GM19043 (cell line): ENCODE measurements at regions not wholly inside any gene's neighbourhood (a gene's known extent, or its start where the extent isn't known, plus 50 kb on each side); places are given as distances from the start of the nearest gene placed in this dataset.

Experiments
- ATAC-seq: cut with Tn5 transposase; IDR thresholded peaks from one replicate; pipeline ENCODE4 v1.9.1; 2021; ENCODE audit warnings: low read depth; ENCODE audit not compliant: unreplicated experiment

DNA sequence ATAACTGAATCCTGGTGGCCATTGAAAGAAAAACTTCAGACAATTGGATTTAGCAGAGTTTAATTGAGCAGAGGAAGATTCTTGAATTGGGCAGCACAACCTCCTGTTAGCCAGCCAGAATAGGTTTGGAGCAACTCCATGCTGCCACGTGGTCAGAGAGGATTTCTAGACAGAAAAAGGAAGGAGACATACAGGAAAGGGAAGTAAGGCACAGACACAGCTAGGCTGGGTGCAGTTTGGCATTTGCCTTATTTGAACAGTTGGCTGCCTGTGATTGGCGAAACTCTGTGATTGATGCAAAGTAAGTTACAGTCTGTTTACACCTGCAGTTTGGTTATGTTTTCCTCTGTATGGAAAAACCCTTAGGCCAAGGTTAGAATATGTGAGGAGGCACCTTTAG is 85.8 kb upstream of the SPATA13 start:
- no peak for ATAC-seq

GRCh38 chr13:24075137-24075975 is 85.2 kb upstream of the SPATA13 start:
- ATAC-seq, result no peak

GRCh38 chr13:24076109-24076508 is 84.4 kb upstream of the SPATA13 start:
- ATAC-seq, result no peak

DNA sequence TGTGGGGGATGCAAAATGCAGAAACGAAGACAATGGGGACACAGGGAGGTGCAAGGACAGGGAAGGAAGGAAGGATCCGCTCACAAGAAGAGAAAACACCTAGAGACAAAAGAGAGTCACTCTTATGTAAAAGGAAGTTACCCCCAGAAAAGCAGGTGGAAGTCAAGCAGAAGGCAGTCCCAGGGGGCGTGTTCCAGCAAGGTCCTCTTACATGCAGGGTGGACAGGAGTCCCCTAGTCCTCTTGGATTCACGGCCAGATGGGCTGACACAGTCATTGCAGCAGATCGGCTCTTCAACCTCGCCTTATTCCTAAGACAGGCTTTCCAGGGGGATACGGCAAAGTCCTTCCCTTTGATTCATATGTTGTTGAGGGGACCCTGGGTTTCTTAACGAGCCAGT is 83.9 kb upstream of the SPATA13 start:
- ATAC-seq, result no peak

DNA sequence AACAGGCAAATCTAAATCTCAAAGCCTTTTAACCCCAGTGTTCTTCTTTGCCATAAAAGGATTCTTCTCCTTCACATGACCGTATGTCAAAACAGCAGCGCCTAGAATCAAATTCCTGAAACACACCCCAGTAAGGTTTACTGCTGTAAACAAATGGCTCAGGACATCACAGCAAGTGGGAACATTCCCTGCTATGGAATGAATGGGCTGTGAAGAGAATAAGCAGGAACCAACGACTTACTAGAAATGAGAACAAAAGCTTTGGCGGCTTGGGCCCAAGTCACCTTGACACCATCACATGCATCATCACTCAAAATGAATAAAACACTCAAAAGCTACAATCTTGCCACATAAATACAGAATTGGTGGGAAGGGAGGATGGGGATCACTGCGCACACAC is 80.4 kb upstream of the SPATA13 start:
- no peak for ATAC-seq

DNA sequence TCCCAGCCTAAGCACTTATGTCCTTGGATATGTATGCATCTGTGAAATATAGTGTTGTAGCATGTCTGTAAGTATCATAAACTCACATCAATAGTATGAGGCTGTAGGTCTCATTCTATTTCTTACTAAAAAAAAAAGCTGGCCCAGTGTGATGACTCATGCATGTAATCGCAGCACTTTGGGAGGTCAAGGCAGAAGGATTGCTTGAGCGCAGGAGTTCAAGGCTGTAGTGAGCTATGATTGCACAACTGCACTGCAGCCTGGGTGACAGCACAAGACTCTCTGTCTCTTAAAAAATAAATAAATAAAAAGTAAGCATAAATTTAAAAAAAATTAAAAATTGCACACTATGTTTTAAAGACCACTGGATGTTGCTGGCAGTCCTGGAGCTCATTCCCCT is 79.1 kb upstream of the SPATA13 start:
- ATAC-seq, result no peak

DNA sequence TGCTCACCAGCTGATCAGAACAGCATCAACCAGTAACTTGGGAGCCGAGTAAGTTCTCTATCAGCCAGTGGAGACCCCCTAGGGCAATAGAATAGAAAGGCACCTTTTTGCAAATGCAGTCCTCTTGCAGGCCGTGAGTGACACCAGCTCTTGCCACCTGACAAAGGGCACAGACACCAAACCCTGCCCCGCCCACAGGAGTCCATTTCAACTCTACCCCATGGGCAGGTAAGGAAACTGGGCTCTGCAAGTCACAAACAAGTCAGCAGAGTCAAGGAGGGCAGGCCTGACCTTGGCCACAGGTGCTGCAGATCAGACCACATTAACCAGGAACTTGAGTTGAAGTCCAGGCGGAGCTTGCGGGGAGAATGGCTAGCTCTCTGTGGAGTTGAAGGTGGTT is 77.4 kb upstream of the SPATA13 start:
- ATAC-seq, result no peak

- no peak for ATAC-seq
Measured at GRCh38 chr13:24083722-24084421, 76.6 kb upstream of the SPATA13 start.

DNA sequence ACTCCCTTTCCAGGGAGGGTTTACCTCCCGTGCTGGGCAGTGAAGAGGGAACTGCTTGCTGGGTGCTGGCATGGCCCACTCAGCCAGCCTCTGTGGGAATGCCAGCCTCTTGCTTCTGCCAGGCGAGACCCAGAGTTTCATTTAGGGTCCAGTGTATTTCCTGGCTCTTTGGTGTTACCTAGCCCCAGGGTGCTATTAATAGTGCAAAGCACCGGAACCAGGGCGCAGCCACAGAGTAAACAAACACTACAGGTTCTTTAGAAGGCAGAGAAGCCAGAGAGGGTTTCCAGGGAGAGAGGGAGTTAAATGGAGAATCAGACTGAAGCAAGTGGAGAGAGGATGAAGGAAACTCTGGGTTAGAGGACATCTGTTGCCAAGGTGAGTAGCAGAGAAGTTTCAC is 74.9 kb upstream of the SPATA13 start:
- ATAC-seq, result no peak

DNA sequence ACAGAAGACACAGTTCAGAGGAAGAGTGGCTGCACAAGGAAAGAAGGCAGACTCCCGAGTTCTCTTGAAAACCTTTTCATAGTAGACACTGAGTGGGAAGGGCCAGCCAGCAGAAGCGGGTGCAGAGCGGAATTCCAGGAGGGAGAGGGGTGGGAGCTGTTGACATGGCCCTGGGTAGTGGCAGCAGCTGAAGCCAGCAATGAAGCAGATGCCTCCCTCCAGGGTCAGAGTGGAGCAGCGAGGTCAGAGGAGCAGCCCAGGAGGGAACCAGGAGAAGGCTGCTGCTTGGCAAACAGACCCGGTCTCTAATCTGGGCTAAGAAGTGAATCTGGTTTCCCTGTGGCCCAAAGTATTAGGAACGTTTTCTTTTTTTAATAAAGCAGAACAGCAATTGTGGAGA is 73.9 kb upstream of the SPATA13 start:
- no peak for ATAC-seq

DNA sequence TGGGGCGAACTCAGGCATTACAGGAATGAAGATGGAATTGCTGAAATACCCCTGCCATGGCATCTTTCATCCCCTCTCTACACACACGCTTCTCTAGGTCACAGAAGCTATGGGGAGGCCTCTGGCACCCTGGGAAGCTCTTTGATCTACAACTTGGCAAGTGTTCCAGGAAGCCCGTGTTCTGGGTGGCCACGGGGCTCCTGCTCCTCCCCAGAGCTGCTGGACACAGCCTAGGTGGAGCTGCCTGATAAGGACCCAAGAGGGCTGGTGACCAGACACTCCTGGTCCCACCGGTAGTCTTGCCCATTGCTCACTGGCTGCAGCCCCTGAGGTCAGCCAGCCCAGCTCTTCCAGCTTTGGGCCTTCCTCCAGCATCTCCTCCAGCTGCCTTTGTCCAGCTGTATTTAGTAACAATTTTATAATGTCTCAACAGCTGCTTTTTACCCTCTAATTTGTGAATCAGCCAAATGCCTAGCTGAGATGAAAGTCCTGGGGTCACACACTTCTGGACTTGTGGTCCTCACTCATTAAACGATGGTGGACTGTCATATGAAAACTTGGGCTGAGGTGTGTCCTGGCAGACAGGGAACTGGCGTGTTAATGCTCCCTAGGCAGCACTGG is 72.8 kb upstream of the SPATA13 start:
- ATAC-seq, result no peak

DNA sequence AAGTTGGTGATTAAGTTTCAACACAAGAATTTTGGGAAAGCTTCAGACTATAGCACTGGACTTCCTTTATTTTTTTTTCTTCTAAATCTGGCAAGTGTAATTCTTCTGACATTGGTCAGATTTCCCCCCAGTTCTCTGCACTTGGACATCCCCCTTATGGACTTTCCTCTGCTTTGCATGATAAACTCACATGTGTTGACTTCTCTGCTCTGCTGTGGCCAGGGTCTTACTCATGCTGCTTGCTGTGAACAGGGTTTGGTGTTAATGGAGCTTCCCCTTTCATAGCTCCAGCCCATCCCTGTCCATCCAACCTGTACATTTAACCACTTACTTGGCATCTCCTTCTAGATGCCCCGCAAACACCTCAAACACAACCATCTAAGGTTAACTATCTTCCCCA is 70.5 kb upstream of the SPATA13 start:
- no peak for ATAC-seq

DNA sequence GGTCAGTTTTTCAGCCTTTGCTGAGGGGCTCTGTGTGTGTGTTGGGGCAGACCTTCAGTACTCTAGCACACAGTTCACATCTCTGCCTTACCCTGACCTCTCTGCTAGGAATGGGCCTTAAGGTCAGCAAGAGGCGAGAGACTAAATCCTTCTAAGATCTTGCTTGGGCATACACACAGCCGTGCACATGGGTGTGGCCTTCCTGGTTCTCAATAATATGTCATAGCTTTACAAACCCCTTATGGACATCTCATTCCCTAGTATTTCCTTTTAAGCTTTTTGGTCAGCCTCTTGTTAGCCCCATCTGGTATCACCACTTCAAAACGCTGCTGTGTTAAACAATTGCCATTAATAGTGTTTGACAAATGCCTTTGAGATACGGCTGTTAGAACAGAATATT is 69.4 kb upstream of the SPATA13 start:
- no peak for ATAC-seq

DNA sequence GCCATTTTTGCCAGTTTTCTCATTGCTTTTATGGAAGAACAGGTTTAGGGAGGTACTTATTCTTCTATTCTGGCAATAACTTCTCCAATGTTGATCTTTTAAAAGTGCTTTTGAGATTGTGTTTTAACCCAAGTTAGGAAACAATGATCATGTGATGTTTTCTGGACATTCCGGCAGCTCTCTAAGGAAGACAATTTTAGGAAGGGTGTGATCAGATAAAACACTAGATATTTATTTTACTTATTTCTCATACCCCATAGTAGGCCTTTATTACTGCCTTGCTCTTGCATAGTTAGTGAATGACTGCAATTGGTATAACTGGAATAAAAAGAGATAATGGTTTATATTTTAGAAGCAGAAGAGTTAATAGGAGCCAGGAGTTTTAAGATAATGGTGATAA is 68.4 kb upstream of the SPATA13 start:
- no peak for ATAC-seq

- no peak for ATAC-seq
Measured at GRCh38 chr13:24093047-24093446, 67.5 kb upstream of the SPATA13 start.

GRCh38 chr13:24096659-24097058 is 63.9 kb upstream of the SPATA13 start:
- ATAC-seq, result no peak

DNA sequence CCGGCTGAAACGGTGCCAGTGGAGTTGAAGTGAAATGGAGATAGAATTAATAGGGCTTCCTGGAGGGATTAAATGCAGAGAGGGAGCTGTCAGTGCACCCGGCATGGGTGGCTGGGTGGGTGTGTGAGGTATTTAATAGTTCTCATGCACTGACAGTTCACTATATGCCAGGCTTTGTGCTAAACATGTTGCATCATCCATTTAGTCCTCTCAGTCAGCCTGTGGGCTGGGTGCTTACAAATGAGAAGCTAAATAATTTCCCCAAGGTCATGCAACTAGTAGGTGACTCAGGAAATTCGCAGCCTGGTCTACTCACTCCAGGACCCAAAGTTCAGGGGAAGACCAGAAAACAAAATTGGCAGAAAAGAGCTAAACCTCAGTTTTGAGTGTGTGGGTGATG is 63.5 kb upstream of the SPATA13 start:
- ATAC-seq, result peak; percentile 47

- no peak for ATAC-seq
Measured at GRCh38 chr13:24097667-24098066, 62.9 kb upstream of the SPATA13 start.

GRCh38 chr13:24099490-24099889 is 61.0 kb upstream of the SPATA13 start:
- no peak for ATAC-seq

DNA sequence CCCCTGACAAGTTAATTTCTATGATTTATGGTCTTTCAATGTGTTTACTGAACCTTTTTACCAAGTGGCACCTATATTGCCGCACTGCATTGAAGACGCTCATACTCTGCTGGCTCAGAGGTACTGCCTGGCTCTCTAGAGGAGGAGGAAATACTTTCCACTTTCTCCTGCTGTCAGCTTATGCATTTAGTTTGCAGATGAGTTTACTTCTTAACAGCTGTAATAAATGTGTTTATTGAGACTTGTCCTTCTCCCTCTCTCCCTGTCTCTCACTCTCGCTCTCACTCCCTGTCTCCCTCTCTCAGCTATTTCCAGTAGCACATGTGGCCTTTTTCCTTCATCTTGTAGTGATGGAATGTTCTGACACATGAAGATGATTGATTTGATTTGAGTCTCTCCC is 60.3 kb upstream of the SPATA13 start:
- no peak for ATAC-seq

- no peak for ATAC-seq
Measured at GRCh38 chr13:24103782-24104372, 56.6 kb upstream of the SPATA13 start.
